WI38 (cell line): ENCODE measurements at regions not wholly inside any gene's neighbourhood (a gene's known extent, or its start where the extent isn't known, plus 50 kb on each side); places are given as distances from the start of the nearest gene placed in this dataset.

Source experiments
- H3K4me3 ChIP-seq: 2 replicates; pipeline ENCODE4 v1.5.1; 2011; ENCODE audit warnings: low read depth, mild to moderate bottlenecking, control low read depth, low read length
- TF ChIP-seq, protein P1 (sequence below): IDR thresholded peaks from 2 replicates; pipeline ENCODE4 v1.5.1; 2012; ENCODE audit warnings: low read depth, mild to moderate bottlenecking, control low read depth, low read length

DNA sequence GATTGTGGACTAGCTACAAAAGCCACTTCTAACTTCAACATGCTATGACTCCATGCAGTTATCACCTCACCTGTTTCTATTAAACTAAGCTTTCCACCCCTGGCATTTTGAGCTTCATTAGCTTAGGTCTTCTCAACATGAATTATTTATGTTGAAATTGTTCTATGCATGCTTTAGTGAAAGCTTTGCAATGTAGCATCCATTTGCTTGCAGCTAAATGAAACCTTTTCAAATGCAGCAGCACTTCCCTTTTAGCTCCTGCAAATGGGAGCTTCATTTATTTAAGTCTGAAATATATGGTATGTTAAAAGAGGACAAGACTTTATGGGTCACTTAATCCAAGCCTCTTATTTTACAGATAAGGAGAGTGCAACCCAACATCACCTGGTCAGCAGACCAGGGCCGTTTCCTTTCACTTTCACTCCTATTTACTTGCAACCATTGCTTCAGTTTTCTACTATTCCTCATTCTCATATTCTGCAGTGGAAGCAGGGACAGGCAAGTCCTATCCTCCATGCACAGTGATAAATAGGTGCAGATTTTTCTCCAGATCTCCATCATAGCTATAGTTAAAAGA lies 56.4 kb upstream of the SAMSN1 start:
- H3K4me3 ChIP-seq: no peak overlapping the region
- TF ChIP-seq, protein P1, sequence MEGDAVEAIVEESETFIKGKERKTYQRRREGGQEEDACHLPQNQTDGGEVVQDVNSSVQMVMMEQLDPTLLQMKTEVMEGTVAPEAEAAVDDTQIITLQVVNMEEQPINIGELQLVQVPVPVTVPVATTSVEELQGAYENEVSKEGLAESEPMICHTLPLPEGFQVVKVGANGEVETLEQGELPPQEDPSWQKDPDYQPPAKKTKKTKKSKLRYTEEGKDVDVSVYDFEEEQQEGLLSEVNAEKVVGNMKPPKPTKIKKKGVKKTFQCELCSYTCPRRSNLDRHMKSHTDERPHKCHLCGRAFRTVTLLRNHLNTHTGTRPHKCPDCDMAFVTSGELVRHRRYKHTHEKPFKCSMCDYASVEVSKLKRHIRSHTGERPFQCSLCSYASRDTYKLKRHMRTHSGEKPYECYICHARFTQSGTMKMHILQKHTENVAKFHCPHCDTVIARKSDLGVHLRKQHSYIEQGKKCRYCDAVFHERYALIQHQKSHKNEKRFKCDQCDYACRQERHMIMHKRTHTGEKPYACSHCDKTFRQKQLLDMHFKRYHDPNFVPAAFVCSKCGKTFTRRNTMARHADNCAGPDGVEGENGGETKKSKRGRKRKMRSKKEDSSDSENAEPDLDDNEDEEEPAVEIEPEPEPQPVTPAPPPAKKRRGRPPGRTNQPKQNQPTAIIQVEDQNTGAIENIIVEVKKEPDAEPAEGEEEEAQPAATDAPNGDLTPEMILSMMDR: no peak

DNA sequence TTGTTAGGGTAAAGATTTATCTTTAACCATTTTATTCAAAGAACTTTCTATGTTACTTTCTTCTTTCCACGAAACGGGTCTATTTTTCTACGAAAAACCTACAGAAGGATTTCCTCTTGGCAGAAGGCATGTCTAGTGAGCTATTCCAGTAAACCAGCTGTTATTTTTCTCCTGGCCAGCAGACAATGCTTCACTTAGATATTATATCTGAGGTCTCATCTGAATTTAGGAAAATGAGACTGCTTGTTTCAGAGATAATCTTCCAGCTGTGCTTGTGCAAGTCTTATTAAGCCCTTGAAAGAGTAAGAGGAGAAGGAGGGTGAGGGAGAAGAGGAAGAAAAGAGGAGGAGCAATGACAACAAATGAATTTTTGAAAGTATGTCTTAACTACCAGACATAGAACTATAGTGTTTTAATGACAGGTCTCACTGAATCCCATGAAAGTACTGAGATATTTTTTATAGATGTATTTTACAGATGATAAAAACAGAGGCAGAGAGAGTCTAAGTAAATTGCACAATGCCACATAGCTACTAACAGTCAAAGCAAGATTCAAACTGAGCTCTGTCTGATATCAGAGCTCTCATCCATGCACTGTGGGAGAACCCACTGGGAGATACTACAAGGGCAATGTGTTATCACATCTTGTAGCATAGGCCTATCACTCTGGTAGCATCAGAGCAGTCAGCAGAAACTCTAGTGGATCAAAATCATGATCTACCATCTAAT lies 54.6 kb upstream of the SAMSN1 start:
- no peak overlapping the region for H3K4me3 ChIP-seq
- TF ChIP-seq, protein P1: no peak

DNA sequence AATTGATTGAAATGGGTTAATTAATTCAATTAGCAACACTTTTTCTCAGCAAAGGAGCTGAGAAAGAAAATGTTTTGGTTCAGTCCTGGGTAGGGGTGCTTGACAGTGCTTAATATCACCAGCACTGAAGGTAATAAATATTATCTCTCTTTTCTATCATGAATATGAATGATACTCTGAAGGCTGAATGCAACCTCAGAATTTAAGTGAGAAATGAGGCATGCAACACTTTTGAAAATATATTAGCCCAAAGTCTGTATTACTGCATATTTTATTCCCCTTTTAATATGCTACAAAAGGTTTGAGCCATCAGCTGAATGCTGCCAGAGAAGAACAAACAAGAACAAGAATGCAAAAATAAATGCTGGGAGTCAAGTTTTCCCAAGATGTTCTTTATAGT lies 52.0 kb upstream of the SAMSN1 start:
- TF ChIP-seq, protein P1: no peak
- H3K4me3 ChIP-seq: no peak overlapping the region
